ENCODE measurements at regions not wholly inside any gene's neighbourhood (a gene's known extent, or its start where the extent isn't known, plus 50 kb on each side); places are given as distances from the start of the nearest gene placed in this dataset.

DNA sequence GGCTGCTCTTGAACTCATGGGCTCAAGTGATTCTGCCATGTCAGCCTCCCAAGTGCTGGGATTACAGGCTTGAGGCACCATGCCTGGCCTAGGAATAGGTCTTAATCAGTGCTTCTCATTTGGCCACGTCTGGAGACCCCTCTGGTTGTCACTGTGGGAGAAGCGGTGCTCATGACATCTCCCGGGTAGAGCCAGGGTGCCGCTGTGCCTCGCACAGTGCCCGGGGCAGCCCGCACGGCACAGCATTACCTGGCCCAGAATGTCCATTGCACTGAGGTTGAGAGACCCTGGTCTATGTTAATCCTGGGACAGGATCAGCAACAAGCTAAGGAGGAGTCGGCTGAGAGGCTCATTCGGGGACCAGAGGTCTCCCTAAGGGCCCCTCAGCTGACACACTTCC, 160.8 kb downstream of the EFNB2 start:
- TF ChIP-seq ZNF274 (IDR thresholded peaks at IDR 0.05; ENCODE audit: low read depth, low read length): no peak
- no peak overlapping the region for H3K4me3 ChIP-seq (ENCODE audit: low read length)

- no peak overlapping the region for H3K4me3 ChIP-seq (ENCODE audit: low read length)
- no peak for TF ChIP-seq ZNF274 (IDR thresholded peaks at IDR 0.05; ENCODE audit: low read depth, low read length)
Measured at GRCh38 chr13:106373989-106374572, 161.4 kb downstream of the EFNB2 start.

- TF ChIP-seq ZNF274 (IDR thresholded peaks at IDR 0.05; ENCODE audit: low read depth, low read length): no peak
- no peak overlapping the region; the same call in 1 of the 2 replicates for H3K4me3 ChIP-seq (ENCODE audit: low read length)
Measured at GRCh38 chr13:106373304-106373988, 162.0 kb downstream of the EFNB2 start.

GRCh38 chr13:106372199-106373155, 163.0 kb downstream of the EFNB2 start:
- no peak overlapping the region for H3K4me3 ChIP-seq (ENCODE audit: low read length)
- no peak for TF ChIP-seq ZNF274 (IDR thresholded peaks at IDR 0.05; ENCODE audit: low read depth, low read length)

GRCh38 chr13:106371024-106371423, 164.4 kb downstream of the EFNB2 start:
- no peak for TF ChIP-seq ZNF274 (IDR thresholded peaks at IDR 0.05; ENCODE audit: low read depth, low read length)
- no peak overlapping the region for H3K4me3 ChIP-seq (ENCODE audit: low read length)

DNA sequence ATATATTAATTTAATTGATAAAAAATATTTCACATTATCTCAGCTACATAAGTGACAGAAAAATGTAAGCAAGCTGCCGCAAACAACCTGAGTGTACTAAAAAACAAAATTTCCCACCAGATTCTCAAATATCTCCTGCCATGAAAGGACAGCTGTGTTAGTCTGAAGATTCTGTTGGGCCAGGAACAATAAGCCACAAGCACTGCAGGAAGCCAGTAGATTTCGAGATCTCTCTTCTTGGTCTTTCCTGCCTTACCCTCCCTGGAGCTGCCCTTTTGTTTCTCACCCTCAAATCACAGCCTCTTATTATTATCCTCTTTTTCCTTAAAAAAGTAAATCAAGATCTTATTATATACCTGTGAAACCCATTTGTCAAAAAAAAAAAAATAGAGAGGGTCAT, 165.6 kb downstream of the EFNB2 start:
- H3K4me3 ChIP-seq (ENCODE audit: low read length): no peak overlapping the region
- no peak for TF ChIP-seq ZNF274 (IDR thresholded peaks at IDR 0.05; ENCODE audit: low read depth, low read length)

- no peak for TF ChIP-seq ZNF274 (IDR thresholded peaks at IDR 0.05; ENCODE audit: low read depth, low read length)
- H3K4me3 ChIP-seq (ENCODE audit: low read length): no peak overlapping the region
Measured at GRCh38 chr13:106369091-106369490, 166.4 kb downstream of the EFNB2 start.

DNA sequence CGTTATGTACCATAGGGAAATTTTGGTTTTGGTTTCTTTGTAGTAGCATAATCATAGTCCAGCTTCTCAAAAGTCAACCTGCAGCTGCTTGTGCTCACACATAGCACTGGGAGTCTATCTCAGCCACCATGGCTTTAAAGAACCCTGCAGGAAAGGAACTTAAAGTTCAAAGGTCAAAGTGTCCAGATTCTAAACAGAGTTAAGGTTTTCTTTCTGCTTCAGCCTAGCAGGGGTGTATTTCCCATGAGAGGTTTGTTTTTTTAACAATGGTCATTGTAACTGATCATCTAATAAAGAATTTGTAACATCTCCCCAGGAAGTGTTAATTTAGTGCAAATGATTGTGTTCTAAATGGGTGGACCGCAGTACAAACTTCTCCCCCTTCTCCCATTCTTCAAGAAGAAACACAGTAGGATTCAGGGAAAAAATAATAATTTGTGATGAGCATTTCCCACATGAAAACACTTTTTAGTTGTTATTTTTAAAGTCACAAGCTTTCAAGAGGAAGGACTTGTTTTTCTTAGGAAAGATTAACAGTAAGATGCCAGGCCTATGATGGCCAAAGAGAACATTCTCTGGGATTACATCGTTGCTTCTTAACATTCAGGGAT, 168.0 kb downstream of the EFNB2 start:
- TF ChIP-seq ZNF274 (IDR thresholded peaks at IDR 0.05; ENCODE audit: low read depth, low read length): no peak
- no peak overlapping the region for H3K4me3 ChIP-seq (ENCODE audit: low read length)

GRCh38 chr13:106362707-106363106, 172.8 kb downstream of the EFNB2 start:
- no peak for TF ChIP-seq ZNF274 (IDR thresholded peaks at IDR 0.05; ENCODE audit: low read depth, low read length)
- no peak overlapping the region for H3K4me3 ChIP-seq (ENCODE audit: low read length)

- no peak overlapping the region for H3K4me3 ChIP-seq (ENCODE audit: low read length)
- TF ChIP-seq ZNF274 (IDR thresholded peaks at IDR 0.05; ENCODE audit: low read depth, low read length): no peak
Measured at GRCh38 chr13:106361621-106362020, 173.8 kb downstream of the EFNB2 start.

- H3K4me3 ChIP-seq (ENCODE audit: low read length): no peak overlapping the region
- TF ChIP-seq ZNF274 (IDR thresholded peaks at IDR 0.05; ENCODE audit: low read depth, low read length): no peak
Measured at GRCh38 chr13:106357198-106357597, 178.3 kb downstream of the EFNB2 start.

DNA sequence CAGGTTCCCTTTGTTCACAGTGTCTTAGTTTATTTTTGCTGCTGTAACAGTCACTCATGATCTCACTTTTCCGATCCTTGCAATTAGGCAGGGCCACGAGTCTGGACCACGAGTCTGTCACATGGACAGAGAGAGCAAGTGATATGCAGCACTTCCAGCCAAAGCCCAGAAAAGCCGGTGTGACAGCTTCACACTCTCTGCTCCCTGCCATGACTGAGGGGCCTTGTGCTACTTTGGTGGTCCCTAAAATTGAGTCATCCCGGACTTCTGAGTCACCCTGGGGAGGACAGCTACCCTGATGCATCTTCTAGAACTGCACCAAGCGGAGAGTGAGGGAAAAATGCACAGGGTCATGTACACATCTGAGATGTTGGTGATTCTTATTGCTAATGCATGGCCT, 179.6 kb downstream of the EFNB2 start:
- TF ChIP-seq ZNF274 (IDR thresholded peaks at IDR 0.05; ENCODE audit: low read depth, low read length): no peak
- H3K4me3 ChIP-seq (ENCODE audit: low read length): no peak overlapping the region

- no peak overlapping the region for H3K4me3 ChIP-seq (ENCODE audit: low read length)
- TF ChIP-seq ZNF274 (IDR thresholded peaks at IDR 0.05; ENCODE audit: low read depth, low read length): no peak
Measured at GRCh38 chr13:106354961-106355360, 180.5 kb downstream of the EFNB2 start.

- TF ChIP-seq ZNF274 (IDR thresholded peaks at IDR 0.05; ENCODE audit: low read depth, low read length): no peak
- H3K4me3 ChIP-seq (ENCODE audit: low read length): no peak overlapping the region
Measured at GRCh38 chr13:106352850-106353249, 182.6 kb downstream of the EFNB2 start.

Data from GM08714 (cell line).